Lung microvascular endothelial cell (primary cell): ENCODE measurements at regions not wholly inside any gene's neighbourhood (a gene's known extent, or its start where the extent isn't known, plus 50 kb on each side); places are given as distances from the start of the nearest gene placed in this dataset.

Experiments used
- DNase-seq, 2 donors: peaks; one replicate each; pipeline versions ENCODE4 v3.0.0 to v3.0.0-alpha.2; 2010; ENCODE audit warnings: low read depth in 2 of 2

DNA sequence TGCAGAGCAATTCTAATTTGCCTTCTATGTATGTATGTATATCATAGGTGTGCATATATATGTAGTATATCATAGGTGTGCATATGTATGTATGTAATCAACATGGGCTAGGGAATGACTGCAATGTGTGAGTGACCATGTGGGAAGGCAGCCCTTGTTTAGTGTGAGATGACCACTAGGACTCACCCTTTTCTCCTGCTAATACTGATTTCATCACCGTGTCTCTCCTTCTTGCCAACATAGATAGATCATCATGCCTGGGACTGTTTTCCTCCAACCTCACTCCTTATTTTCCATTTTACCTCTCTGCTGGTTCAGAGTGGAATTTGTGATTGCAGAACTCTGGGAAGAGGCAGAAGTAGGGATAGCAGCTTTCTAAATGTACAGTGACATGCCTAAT lies 63.6 kb upstream of the SFRP2 start:
- DNase-seq = no peak

DNA sequence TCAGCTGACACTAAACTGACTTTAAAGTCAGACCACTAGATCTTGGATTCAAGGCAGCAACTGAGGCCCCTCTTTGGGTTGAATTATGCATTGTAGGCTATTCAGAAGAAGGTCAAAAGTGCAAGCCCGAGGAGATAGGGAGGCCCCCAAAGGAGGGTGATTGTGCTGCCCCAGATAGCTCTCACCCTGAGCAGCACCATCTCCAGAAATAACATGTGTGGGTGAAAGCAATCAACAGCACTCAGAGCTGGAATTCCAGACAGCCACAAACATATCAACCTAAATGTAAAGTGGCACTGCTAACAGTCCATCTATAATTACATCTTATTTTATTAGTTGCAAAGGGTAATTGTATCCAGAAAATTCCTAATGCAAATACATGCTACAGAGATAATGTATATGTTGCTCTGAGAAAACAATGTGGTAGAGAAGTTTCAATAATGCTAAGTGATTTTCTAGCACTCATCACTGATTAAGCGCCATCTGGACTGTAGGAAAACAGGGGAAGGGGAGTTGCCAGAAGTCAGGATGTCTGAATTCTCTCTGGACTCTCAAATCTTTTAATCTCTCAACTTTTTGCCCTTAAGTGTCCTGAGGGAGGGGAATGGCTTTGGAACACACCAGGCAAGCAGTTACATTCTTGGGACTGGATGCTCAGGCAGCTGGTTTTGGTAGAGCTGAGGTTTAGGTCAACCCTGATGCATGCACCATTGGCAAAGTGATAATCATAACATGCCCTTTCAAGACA lies 61.8 kb upstream of the SFRP2 start:
- DNase-seq = no peak

DNA sequence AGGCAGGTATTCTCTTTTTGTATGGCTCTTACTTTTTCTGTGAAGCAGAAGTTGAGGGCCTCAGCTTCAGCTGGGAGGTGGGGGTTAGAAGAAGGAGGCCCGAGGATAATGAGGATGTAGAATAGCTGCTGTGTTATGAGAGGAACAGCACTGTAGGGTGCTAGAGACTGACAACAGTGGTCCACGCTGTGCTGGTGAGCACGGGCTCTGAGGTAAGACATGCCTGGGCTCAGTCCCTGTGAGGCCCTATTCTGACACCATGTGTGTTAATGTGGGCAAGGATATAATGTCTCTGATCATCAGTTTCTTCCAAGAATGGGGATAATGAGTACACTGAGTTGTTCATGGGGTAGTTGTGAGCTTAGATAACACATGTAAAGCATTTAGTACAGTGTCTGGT lies 55.3 kb upstream of the SFRP2 start:
- DNase-seq = no peak
